ENCODE measurements at regions not wholly inside any gene's neighbourhood (a gene's known extent, or its start where the extent isn't known, plus 50 kb on each side); places are given as distances from the start of the nearest gene placed in this dataset.
A peak's percentile ranks its signal among the peaks of the same experiment; 100 is the strongest.

- ChIA-PET CTCF (interaction anchor here (1.2 to 1.4 kb wide), 3 partner anchors 11 to 125 kb away, joined by 3 to 7 read pairs (median 3); no protein-coding TSS in a partner anchor), POLR2A (no interaction called here)
- FAIRE-seq (peak; percentile 85), DNase-seq (ENCODE audit: low read depth, low spot score) (peak; percentile 65)
- dilution Hi-C loops (cut with MboI; ENCODE audit: extremely low pct_ligation_motif_present, low sequenced_read_pairs): no loop called here
- intact Hi-C loops (cut with micrococcal nuclease): loop anchor here (5.0 kb wide), 1 partner anchor 768 kb away; no protein-coding TSS in a partner anchor
- Histone ChIP-seq H3K27me3 (ENCODE audit: control insufficient read depth in 2 of 2, insufficient read depth in 2 of 2, low read length in 2 of 2) (peaks cover 3 to 5% of the 10 kb centered on the region in 2 experiments), H3K9me3 (replicated peaks; ENCODE audit: control insufficient read depth, insufficient read depth, low read length) (no peaks in the 10 kb centered on the region), H3K4me3 (replicated peaks in 1 of 3; ENCODE audit: insufficient read depth in 1 of 3, low read depth in 1 of 3, low read length in 3 of 3) (no peak overlapping the region), H4K20me1 (replicated peaks; ENCODE audit: control insufficient read depth, extremely low read depth, insufficient read depth, low read length) (no peaks in the 10 kb centered on the region), H3K9me1 (replicated peaks; ENCODE audit: control insufficient read depth, extremely low read depth, insufficient read depth, low read length) (no peaks in the 10 kb centered on the region), H3K27ac (ENCODE audit: insufficient read depth, low read depth, low read length) (no peak overlapping the region), H2AFZ (ENCODE audit: low read depth, low read length) (peak overlapping the region; percentile 54), H3K4me2 (ENCODE audit: insufficient read depth, low read length) (no peak overlapping the region), H3K4me1 (ENCODE audit: control insufficient read depth, extremely low read depth, insufficient read depth, low read length) (no peaks in the 10 kb centered on the region), H3K9ac (replicated peaks; ENCODE audit: extremely low read depth, insufficient read depth, low read length) (no peak overlapping the region), H3K36me3 (ENCODE audit: control insufficient read depth in 2 of 2, extremely low read depth in 1 of 2, insufficient read depth in 2 of 2, low read length in 2 of 2) (no peaks in the 10 kb centered on the region), H3K79me2 (ENCODE audit: control insufficient read depth, insufficient read depth, low read length) (no peaks in the 10 kb centered on the region)
- BruUV-seq (replicated peaks): no TSS peak
- no peak for TF ChIP-seq POLR2AphosphoS5 (IDR thresholded peaks at IDR 0.05; ENCODE audit: insufficient read depth, low read depth, low read length)
- peak; percentile 72 to 76 for TF ChIP-seq CTCF (IDR thresholded peaks at IDR 0.05; ENCODE audit: extremely low read depth in 1 of 2, insufficient read depth in 1 of 2, low read depth in 1 of 2, low read length in 2 of 2)
Measured at GRCh38 chr15:85854345-85855097, 59.8 kb upstream of the KLHL25 start.

Data from endothelial cell of umbilical vein (primary cell).